HG02981 (cell line): ENCODE measurements at regions not wholly inside any gene's neighbourhood (a gene's known extent, or its start where the extent isn't known, plus 50 kb on each side); places are given as distances from the start of the nearest gene placed in this dataset.

ENCODE experiments used
- ATAC-seq: cut with Tn5 transposase; IDR thresholded peaks from one replicate; pipeline ENCODE4 v1.9.1; 2021; ENCODE audit warnings: mild to moderate bottlenecking, moderate library complexity; ENCODE audit not compliant: unreplicated experiment

DNA sequence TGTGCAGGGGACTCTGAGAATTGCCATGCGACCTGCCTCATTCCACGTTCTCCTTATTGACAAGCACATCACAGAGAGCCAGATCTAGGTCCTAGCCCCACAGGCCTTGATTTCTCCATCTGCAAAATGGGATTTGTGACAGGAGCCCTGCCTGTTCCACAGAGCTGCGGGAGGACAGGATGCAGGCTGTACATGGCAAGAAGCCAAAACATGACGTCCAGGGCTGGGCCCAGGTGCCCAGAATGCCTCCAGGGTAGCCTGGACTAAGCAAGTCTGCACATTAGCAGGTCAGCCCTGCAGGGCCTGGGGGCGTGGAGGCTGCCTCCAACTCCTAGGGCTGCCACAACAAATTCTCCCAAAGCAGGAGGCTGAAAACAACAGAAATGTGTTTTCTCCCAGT is 235.7 kb upstream of the SDK2 start:
- ATAC-seq, result no peak

DNA sequence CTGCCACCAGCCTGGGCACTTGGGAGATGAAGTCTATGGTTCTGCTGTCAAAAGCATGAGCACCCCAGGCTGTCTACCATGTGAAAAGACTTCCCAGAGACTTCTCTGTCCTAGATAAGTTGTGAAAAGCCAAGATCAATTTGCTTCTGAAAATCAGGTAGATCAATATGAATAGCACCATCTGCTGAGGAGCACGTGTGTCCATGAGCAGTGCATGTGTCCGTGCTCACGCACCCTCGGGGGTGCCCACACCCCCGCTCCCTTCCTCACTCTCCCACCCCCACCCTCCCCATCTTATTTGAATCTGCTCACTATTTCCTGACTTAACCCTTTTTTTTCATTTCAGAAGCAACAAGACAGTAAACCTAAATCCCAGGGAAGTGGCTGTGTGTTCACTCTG is 238.3 kb upstream of the SDK2 start:
- no peak for ATAC-seq

DNA sequence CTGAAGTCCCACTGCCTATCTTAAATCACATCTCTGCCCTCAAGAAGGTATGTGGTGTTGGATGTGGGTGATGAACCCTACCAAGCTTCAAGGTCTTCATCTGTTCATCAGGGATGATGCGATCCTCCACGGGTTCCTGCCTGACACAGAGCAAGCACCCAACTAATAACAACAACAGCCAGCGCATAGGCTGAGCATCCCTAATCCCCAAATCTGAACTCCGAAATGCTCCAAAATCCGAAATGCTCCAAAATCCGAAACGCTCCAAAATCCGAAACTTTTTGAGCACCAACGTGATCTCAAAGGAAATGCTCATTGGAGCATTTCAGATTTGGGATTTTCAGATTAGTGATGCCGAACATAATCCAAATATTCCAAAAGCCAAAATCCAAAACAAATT is 238.9 kb upstream of the SDK2 start:
- no peak for ATAC-seq

DNA sequence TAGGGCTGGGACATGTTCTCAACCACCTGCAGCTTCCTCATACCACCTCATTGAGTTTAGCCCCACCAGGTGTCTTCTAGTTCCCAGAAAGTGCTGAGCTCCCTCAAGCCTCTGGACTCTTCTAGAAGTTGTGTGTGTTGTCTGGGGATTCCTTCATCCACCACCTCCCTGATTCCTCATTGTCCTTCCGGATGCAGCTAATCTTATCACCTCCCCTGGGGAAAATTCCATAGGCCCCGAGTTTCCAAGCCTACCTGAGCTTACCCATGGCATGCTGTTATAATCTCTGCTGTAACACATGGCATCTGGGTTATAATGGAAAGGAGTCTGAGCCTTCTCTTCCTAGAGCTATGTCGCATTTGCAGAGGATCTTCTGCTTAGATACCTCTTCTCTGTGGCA is 243.5 kb upstream of the SDK2 start:
- ATAC-seq, result no peak

DNA sequence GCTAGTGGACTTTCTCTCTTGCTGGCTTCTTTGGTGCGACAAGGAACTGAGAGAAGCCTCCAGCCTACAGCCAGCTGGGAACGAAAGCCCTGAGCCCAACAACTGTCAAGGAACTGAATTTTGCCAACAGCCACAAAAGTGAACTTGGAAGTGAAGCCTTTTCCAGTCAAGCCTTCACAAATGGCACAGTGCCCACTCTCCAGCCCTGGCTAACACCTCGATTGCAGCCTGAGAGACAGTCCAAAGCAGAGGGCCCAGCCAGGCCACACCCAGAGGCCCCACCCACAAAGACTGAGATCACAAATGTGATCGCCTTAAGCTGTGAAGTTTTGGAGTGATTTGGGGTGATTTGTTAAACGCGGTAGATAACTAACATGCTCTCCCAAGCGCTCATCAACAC is 244.6 kb upstream of the SDK2 start:
- no peak for ATAC-seq

DNA sequence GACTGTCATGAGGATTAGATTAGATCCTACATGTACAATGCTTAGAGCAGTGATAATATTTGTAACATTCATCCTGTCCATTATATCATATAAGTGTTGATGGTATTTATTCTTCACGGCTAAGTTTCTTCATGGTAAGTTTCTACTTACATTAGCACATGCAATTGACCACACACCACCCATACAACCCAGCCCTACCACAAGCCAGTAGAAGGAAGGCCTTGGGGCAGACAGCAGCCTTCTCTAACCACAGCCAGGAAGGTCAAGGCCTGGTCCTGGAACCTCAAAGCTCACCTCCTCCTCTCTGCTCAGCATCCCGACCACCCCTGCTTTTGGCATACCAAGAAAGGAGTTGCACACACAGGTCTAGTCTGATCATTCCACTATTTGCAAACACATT is 245.2 kb upstream of the SDK2 start:
- ATAC-seq, result no peak

DNA sequence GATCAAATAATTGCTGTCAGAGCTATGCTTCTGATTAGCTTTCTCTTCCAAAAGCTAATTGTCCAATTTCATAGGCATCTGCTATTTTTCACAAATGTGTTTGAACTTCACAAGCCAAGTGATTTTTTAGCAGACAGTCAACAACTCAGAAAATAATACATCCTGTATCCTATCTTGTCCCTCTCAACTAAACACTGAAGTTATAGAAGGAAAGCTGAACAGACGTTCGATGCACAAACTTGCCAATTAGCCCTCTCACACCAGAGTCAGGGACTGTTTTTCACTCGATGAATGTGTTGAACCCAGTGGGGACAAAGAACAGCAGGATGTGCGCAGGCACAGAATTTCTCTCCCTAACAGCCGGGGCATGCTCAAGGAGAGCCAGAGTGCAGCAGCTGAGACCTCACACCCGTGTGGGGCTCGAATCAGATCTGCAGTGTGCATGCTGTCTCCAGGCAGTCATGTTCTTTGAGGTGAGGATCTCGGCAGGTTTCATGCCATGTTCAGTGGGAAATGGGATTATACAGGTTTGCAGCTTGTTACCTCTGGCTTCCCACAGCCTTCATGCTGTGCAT is 246.7 kb upstream of the SDK2 start:
- ATAC-seq, result no peak

DNA sequence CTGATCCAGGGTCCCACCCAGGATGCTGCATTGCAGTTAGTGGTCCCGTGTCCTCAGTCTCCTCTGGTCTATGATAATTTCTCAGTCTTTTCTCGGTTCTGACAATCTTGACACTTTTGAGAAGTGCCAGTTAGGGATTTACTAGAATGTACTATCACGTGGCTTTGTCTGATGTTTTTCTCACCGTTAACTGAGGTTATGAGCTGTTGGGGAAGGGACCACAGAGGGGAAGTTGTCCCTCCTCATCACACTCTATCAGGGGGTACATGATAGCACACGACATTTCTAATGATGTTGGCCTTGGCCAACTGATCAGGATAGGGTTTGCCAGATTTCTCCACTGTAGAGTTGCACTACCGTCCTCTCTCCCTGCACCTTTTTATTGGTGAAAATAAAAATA is 250.9 kb upstream of the SDK2 start:
- no peak for ATAC-seq

DNA sequence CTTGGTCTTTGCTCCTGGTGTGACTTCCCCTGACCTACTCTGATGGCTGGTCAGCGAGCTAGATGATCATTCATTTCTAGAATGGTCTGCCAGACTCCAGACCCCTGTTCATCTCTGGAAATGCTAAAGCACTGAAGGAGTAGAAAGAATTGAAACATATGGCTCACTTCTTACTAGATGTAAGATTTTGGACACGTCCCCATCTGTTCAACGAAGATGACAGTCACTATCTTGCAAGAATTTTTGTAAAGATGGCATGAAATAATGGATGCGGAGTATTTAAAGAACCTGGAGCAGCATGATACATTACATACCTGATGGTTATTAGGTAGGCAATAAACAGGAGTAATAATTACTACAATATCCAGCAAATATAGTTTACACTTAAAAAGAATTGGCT is 252.7 kb upstream of the SDK2 start:
- no peak for ATAC-seq

DNA sequence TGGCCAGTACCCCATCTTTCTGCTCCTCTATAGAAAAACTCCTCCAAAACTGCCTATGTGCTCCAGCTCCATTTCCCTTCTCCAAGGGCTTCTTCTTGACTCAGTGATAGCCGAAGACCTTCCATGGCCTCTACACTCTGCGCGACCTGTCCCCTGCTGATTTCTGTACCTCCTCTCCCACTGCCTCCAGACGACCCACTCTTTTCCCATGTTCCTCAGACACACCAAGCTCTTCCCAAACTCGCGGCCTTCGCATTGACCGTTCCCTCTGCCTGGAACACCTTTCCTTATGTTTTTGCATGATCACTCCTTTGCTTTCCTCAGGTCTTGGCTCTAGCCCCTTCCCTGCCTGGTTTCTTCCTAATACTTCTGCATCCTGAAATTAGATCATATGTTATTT is 255.6 kb upstream of the SDK2 start:
- ATAC-seq, result no peak

DNA sequence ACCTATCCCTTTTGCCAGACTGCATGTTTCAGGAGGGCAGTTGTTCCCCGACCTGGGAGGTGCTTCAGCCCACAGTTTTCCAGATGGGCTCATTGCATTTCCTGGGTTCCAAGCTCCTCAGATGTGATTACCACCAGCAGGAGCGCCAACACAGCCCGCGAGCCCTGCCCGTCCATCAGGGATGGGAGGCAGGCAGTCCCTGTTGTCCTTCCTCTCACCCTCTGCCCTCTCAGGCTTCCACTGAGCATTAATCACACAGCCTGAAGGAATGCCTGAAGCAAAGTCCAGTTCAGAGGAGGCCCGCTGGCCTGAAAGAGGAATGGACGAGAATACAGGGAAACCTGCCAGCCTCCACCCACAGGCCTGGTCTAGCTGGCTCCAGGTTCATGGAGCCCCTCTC is 256.3 kb upstream of the SDK2 start:
- ATAC-seq, result no peak

DNA sequence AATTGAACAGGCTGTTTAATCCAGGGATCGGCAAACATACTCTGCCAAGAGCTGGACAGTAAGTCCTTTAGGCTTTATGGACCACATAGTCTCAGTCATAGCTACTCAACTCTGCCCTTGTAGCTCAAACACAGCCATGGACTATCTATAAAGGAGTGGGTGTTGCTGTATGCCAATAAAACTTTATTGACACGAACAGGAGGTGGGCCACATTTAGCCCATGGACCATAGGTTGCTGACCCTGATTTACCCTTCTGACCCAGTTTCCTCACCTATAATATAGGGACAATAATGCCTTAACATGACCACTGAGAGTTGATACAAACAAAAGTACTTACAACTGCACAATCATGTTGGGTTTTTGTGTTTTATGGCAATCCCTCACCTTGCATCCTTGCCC is 257.0 kb upstream of the SDK2 start:
- ATAC-seq, result no peak

DNA sequence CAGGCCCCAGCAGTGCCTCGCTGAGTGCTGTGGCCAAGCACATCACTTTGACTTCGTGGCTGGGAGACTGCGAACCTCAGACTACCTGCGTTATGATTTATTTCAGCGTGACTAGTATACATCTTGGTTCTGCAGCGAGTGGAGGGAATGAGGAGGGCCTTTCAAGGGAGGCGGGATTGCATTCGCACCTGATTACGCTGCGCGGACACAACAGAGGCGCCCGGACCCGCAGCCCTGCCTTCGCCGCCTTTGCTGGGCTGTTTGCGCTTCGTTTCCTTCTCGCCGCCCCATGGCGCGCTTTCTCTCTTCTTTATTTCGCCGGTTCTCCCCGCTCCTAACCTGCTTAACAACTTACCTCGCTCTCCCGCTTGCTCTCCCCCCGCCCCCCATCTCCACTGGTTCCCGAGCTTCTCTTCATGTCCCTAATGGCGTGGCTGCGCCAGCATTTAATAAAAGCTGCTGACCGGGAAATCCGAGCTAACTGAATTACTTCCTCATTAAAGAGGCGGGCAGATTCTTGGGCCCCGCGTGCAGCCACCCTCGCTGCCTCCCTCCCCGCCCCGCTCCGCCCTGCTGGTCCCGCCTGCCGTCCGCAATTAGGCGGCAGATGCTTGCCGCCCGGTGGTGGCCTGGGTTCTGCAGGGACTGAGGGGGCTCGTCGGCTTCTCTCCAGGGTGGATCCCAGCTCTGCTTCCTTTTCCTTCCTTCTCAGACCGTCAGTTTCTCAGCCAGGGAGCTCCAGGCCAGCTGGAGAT is 257.6 kb upstream of the SDK2 start:
- no peak for ATAC-seq

DNA sequence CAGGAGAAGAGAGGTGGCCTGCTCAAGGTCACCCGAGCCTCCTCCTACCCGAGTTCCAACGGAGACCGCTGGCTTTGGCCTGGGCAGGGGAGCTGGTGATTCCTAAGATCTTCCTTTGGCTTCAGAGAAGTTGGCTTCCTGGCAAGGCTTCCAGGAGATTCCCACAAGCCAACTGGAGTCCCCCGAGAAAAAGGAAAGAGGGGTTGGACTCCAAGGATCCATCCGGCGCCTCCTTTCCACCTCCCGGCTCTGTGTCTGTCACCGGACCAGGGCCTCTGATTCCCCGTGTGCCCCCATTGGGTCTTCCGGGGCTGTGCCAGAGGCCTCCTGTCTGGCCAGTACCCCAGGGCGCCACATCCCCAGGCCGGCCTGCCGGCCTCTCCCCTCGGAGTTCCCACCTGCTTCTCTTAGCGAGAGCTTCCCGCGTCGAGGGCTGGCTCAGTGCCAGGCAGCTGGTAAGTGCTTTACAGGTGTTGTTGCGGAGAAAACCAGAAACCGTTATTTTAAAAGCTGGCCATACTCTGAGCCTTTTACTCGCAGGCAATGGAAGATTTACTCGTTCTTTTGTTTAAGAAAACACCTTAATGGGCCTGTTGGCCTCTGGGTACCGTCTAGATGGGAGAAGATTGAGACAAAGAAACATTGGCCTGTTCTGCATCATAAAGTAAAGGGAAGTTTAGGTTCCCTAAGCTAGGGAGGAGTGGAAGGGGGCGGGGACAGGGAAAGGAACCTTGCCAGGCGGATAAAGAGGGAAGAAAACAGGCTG is 258.4 kb upstream of the SDK2 start:
- no peak for ATAC-seq

DNA sequence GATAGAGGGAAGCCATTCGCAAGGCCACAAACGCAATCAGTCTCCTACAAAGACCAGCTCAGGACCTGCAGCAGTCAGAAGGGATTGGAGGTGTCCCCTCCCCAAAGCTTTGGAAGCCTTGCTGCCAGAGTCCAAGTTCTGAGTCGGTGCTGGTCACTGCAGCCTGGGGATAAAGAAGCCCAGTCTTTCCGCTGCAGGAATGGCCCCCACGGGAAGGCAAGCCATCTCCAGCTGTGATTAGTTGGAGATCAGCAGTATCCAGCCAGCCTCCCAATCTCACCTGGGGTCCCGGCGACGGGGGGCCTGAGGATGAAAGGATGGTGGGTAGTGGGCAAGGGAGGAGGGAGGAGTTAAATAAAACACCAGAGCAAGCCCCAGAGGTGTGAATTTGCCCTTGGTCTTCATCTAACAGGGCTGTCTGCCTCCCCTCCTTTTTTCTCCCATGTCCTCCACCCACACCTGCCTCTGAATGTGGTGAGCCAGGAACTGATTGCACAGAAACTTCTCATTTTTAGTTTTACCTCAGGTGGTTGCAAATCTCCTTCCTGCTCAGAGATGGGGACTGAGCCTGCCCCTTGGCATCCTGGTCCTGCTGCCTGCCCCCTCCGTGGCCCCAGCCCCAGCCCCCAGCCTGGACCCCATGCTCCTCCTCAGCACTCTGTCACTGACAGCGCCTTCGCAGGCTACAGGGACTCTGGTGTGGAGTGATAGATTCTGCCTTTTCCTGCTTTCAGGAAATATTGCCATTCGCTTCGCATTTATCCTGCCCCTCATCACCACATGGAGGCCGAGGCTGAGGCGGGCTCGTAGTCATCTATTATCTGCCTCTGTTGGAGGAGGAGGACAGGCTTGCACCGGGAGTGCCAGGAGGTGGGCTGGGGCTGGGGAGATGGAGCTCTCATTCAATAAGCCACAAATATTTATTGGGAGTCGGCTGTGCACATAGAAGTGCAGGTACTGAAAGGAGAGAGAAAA is 262.9 kb upstream of the SDK2 start:
- no peak for ATAC-seq

DNA sequence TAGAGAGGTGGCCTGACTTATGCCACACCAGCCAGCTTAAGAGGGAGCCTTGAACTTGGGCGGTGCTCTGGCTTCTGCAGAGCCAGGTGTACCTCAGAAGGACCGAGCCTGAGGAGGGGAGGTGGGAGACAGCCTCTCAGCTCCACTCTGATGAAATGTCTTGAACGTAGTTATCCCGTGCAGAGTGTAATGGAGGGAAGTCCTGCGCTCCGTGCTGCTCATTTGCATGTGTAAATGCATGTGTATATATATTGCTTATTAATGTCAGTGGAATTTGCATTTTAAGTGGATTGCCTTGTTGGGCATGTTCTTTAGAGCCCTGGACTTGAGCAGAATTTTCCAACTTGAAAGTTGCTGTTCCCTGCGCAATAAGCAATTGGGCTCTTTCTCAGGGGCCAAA is 264.9 kb upstream of the SDK2 start:
- ATAC-seq, result no peak

DNA sequence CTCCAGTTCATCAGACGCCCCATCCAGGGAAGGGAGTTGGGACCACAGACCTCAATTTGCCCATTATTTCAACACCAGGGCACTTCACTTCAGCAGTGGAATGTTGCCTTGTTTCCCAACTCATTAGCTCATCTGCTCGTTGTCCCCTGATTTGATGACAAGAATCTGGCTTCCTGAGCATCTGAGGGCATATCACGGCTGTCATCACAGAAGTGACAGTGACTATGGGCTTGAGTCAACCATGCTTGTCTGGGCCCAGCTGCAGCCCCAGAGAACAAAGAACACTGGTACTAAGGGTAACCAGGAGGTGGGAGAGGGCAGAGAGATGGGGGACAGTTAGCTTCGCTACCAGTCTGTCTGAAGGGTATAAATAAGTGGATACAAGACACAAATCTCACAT is 266.0 kb upstream of the SDK2 start:
- ATAC-seq, result no peak

DNA sequence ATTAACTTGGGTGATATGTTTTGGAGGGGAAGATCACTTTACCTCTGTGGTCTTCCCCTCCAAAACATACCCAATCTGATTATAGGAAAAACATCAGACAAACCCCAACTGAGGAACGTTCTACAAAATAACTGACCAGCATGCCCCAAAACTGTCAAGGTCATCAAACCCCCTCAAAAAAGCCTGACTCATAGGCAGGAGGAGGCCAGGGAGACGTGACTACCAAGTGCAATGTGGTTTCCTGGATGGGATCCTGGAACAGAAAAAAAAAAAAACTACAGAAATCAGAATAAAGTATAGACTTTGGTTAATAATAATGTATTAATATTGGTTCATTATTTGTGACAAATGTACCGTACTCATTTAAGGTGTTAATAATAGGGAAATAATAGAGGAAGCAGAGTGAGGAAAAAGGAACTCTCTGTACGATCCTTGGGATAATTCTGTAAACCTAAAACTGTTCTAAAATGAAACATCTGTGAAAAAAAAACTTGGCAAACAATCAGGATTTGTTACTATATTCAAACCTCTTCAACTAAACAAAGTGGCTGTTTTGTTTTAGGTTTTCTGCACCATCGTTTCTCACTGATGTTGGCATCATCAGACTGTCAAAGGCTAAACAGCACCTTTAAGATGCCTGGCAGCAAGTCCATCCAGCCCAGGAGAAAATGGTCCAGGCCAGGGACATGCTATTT is 266.7 kb upstream of the SDK2 start:
- ATAC-seq, result no peak

DNA sequence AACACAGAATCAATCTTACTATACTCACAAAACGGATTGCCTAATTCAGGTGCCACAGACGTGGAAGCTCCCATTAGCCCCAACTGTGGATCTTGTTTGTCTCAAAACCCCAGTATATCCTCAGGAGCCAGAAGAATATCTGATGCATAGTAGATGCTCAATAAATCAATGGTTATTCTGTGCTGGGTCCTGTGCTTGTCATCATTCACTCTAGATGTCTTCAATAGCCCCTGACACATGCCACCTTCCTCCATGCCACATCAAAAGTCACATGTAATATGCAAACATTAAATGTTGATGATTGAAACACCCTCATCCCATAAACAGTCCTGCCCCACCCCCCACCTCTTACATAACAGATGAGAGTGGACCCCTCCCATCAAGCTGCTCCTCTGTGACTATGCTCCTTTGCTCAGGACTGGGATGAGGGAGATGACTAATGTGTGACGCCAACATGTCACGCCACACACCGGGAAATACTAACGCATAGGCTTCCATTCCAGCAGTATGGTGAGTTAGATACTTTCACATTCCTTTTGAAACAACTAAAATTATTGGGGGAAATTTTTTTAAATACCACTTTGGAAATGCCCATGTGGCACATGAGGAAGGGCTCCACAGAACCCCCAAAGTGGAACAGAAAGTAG is 267.6 kb upstream of the SDK2 start:
- ATAC-seq, result no peak

DNA sequence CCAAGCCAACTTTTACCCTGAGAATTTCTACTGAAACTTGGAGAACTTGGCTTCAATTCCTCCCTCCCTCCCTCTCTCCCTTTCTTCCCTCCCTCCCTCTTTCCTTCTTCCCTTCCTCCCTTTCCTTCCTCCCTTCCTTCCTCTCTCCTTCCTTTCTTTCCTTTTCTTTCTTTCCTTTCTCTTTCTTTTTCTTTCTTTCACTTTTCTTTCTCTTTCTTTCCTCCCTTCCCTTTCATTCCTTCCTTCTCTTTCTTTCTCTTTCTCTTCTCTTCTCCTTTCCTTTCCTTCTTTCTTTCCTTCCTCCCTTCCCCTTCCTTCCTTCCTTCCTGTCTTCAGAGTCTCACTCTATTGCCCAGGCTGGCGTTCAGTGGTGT is 268.1 kb upstream of the SDK2 start:
- no peak for ATAC-seq
